ENCODE measurements at regions not wholly inside any gene's neighbourhood (a gene's known extent, or its start where the extent isn't known, plus 50 kb on each side); places are given as distances from the start of the nearest gene placed in this dataset.

DNA sequence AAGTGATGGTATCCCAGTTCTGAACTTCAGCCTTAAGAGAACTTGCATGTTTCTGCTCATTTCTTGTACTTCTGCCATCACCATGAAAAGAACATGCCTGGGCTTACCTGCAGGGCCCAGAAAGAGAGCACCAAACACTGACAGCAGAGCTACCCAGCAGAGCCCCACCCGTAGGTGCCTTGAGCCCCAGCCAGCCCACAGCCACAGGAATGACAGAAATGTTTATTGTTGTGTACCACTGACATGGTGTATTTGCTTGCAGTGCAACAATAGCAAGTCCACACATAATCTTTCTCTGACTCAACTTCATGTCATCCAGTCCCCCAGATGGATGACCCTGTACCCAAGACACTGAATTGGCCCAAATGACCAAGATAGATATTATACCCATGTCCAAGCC, 195.2 kb downstream of the TSHZ3 start (continued):
- no peak for TF ChIP-seq YY1 (IDR thresholded peaks at IDR 0.05; ENCODE audit: low read depth, low read length)
- TF ChIP-seq BRCA1 (IDR thresholded peaks at IDR 0.05; ENCODE audit: low read depth, low read length), result no peak
- TF ChIP-seq SRF (IDR thresholded peaks at IDR 0.05; ENCODE audit: low read depth, low read length), result no peak
- TF ChIP-seq GTF2F1 (IDR thresholded peaks at IDR 0.05; ENCODE audit: borderline replicate concordance, low read depth, low read length), result no peak
- no peak for TF ChIP-seq SAP30 (IDR thresholded peaks at IDR 0.05; ENCODE audit: insufficient read depth, insufficient replicate concordance, low read length)
- TF ChIP-seq ZNF274 (IDR thresholded peaks at IDR 0.05; ENCODE audit: borderline replicate concordance, extremely low read depth, low read length), result no peak
